CD14-positive monocyte (primary cell): ENCODE measurements at regions not wholly inside any gene's neighbourhood (a gene's known extent, or its start where the extent isn't known, plus 50 kb on each side); places are given as distances from the start of the nearest gene placed in this dataset.

Experiments used
- DNase-seq, 3 donors: peaks; one replicate each; pipeline ENCODE4 v3.0.0-alpha.2; 2011 to 2022
- H2AFZ ChIP-seq: 2 replicates; pipeline ENCODE4 v1.6.0; 2012; ENCODE audit warnings: mild to moderate bottlenecking, low read depth, low read length, inconsistent platforms; ENCODE audit not compliant: insufficient read depth, poor library complexity, severe bottlenecking
- H3K27ac ChIP-seq, 2 donors: 1 replicate in 1 of 2; 2 replicates in 1 of 2; pipeline ENCODE4 v1.5.1; 2012 to 2013; ENCODE audit warnings: low read length in 2 of 2, control low read depth in 1 of 2, inconsistent platforms in 1 of 2, low read depth in 1 of 2, mild to moderate bottlenecking in 1 of 2
- H3K27me3 ChIP-seq, 2 donors: one replicate each; pipeline versions ENCODE4 v1.6.0 to v1.6.1; 2011 to 2013; ENCODE audit warnings: low read length in 2 of 2; ENCODE audit not compliant: control insufficient read depth in 2 of 2, insufficient read depth in 2 of 2
- H3K36me3 ChIP-seq, 2 donors: replicated peaks in 1 of 2; 1 replicate in 1 of 2; 2 replicates in 1 of 2; pipeline versions ENCODE4 v1.5.1 to v1.6.1; 2012 to 2013; ENCODE audit warnings: low read length in 2 of 2, control low read depth in 1 of 2, inconsistent platforms in 1 of 2, mild to moderate bottlenecking in 1 of 2; ENCODE audit not compliant: insufficient read depth in 2 of 2, control insufficient read depth in 1 of 2
- H3K4me1 ChIP-seq, 2 donors: 1 replicate in 1 of 2; 2 replicates in 1 of 2; pipeline versions ENCODE4 v1.5.1 to v1.6.1; 2012 to 2013; ENCODE audit warnings: low read length in 2 of 2, control low read depth in 1 of 2, inconsistent platforms in 1 of 2, mild to moderate bottlenecking in 1 of 2, moderate library complexity in 1 of 2; ENCODE audit not compliant: insufficient read depth in 2 of 2, control insufficient read depth in 1 of 2
- H3K4me2 ChIP-seq: replicated peaks from 2 replicates; pipeline ENCODE3; 2012; ENCODE audit warnings: low read length, moderate library complexity, mild to moderate bottlenecking; ENCODE audit not compliant: poor library complexity, severe bottlenecking; ENCODE audit errors: extremely low read depth
- H3K4me3 ChIP-seq, 3 experiments: fragments of 200-600 bp in 1 of 3; sonication (generic) in 1 of 3; replicated peaks in 1 of 3; 1 replicate in 2 of 3; 2 replicates in 1 of 3; pipeline ENCODE4 v1.5.1; 2011 to 2013; ENCODE audit warnings: low read length in 3 of 3, mild to moderate bottlenecking in 3 of 3, control low read depth in 2 of 3, low read depth in 2 of 3, inconsistent platforms in 1 of 3, moderate library complexity in 1 of 3
- H3K79me2 ChIP-seq: 2 replicates; pipeline ENCODE4 v1.6.0; 2012; ENCODE audit warnings: mild to moderate bottlenecking, control low read depth, inconsistent platforms, low read length, moderate library complexity; ENCODE audit not compliant: insufficient read depth
- H3K9ac ChIP-seq: 2 replicates; pipeline ENCODE4 v1.6.0; 2017; ENCODE audit warnings: low read length, mild to moderate bottlenecking; ENCODE audit not compliant: insufficient read depth, poor library complexity, severe bottlenecking
- H3K9me3 ChIP-seq, 2 donors: replicated peaks in 1 of 2; 1 replicate in 1 of 2; 2 replicates in 1 of 2; pipeline versions ENCODE4 v1.5.1 to v1.6.1; 2012 to 2013; ENCODE audit warnings: low read length in 2 of 2, control low read depth in 1 of 2; ENCODE audit not compliant: control insufficient read depth in 1 of 2, insufficient read depth in 1 of 2
- H4K20me1 ChIP-seq: 2 replicates; pipeline ENCODE4 v1.6.0; 2012; ENCODE audit warnings: mild to moderate bottlenecking, low read length, control low read depth, moderate library complexity; ENCODE audit not compliant: insufficient read depth
- H3K27ac Mint-ChIP-seq, 7 donors: one replicate each; pipeline ENCODE4 v1.8.0; 2020; ENCODE audit warnings: mild to moderate bottlenecking in 7 of 7, mixed read lengths in 7 of 7, moderate library complexity in 6 of 7, inconsistent platforms in 2 of 7
- H3K27me3 Mint-ChIP-seq, 3 donors: one replicate each; pipeline ENCODE4 v1.8.0; 2021 to 2022; ENCODE audit warnings: low read depth in 3 of 3, mild to moderate bottlenecking in 3 of 3, mixed read lengths in 3 of 3, moderate library complexity in 3 of 3, inconsistent platforms in 1 of 3
- H3K36me3 Mint-ChIP-seq, 2 donors: one replicate each; pipeline ENCODE4 v1.8.0; 2020; ENCODE audit warnings: mixed read lengths in 2 of 2, inconsistent platforms in 1 of 2, mild to moderate bottlenecking in 1 of 2
- H3K4me1 Mint-ChIP-seq: one replicate; pipeline ENCODE4 v1.8.0; 2020; ENCODE audit warnings: mild to moderate bottlenecking, mixed read lengths
- H3K4me3 Mint-ChIP-seq, 2 donors: one replicate each; pipeline ENCODE4 v1.8.0; 2020; ENCODE audit warnings: mild to moderate bottlenecking in 2 of 2, mixed read lengths in 2 of 2, moderate library complexity in 1 of 2
- H3K9me3 Mint-ChIP-seq, 7 donors: one replicate each; pipeline ENCODE4 v1.8.0; 2020 to 2022; ENCODE audit warnings: mixed read lengths in 7 of 7, mild to moderate bottlenecking in 6 of 7, moderate library complexity in 6 of 7, inconsistent platforms in 2 of 7
- CTCF ChIP-seq: fragments of 200-600 bp; IDR thresholded peaks from one replicate; pipeline ENCODE4 v1.8.0; 2022; ENCODE audit warnings: antibody characterized with exemption, mild to moderate bottlenecking
- WGBS: methylation state at CpG from one replicate; pipeline ENCODE4 v1.1.5; 2013; ENCODE audit warnings: missing lambda C conversion rate; ENCODE audit not compliant: insufficient coverage; 5-methylcytosine and 5-hydroxymethylcytosine counted together
- intact Hi-C, 2 donors: fragments of 100-400 bp; cut with micrococcal nuclease; formaldehyde crosslinking; loops; one replicate each; pipeline versions ENCODE4 v1.15.0 to v1.15.1; 2023

DNA sequence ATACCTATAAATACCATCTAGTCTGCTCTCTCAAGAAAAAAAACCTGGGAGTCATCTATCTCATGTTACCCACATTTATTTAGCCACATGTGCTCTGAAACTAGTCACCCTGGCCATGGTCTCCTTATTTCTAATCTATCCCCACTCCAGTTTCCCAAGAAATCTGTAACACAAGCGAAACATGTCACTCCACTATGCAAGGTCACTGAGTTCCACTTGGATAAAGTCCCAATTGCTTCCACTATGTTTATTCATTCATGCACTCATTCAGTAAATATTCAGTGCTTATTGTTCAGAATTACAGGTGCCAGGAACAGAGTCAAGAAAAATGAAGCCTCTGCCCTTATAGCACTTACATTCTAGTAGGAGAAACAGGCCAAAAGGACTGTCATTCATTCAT is 369.4 kb upstream of the CYRIA start:
- H3K4me1 Mint-ChIP-seq = no peaks in the 10 kb centered on the region
- intact Hi-C loops = no loop called here
- Histone ChIP-seq H3K4me1 (no peaks in the 10 kb centered on the region), H3K9me3 (peaks cover 0 to 3% of the 10 kb centered on the region in 2 donors), H4K20me1 (no peaks in the 10 kb centered on the region), H3K4me2 (no peak overlapping the region), H3K4me3 (no peak overlapping the region), H3K36me3 (no peaks in the 10 kb centered on the region), H3K27me3 (no peaks in the 10 kb centered on the region), H3K27ac (no peak overlapping the region), H3K9ac (no peak overlapping the region), H2AFZ (no peak overlapping the region), H3K79me2 (no peaks in the 10 kb centered on the region)
- H3K9me3 Mint-ChIP-seq = peaks cover 0 to 4% (median 2%) of the 10 kb centered on the region in 7 donors
- no peak for DNase-seq
- TF ChIP-seq CTCF = no peak
- no peak overlapping the region for H3K4me3 Mint-ChIP-seq
- peaks cover 0 to 2% (median 1%) of the 10 kb centered on the region in 3 donors for H3K27me3 Mint-ChIP-seq
- H3K27ac Mint-ChIP-seq = no peak overlapping the region
- WGBS = 86% methylated on average over 1 of the region's 1 CpG
- H3K36me3 Mint-ChIP-seq = no peaks in the 10 kb centered on the region

DNA sequence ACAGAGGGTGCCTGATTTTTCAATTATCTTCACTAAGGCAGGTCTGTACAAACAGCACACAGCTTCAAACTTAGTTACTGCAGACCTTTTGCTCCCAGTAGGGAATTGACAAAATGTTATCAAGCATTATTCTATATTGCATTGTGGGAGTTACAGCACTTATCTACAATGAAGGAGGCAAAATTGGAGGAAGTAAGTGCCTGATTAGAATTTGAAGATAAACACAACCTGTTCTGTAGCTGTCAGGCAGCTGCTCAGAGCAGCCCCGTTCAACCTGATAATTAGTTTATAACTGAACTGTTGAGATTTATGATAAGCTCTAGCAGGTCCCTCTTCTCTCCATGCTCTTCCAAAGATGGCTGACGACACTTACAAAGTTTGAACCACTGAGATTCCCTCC is 364.4 kb upstream of the CYRIA start:
- Mint-ChIP-seq H3K4me3 (no peak overlapping the region), H3K27ac (no peak overlapping the region), H3K4me1 (no peaks in the 10 kb centered on the region), H3K27me3 (no peaks in the 10 kb centered on the region), H3K36me3 (no peaks in the 10 kb centered on the region), H3K9me3 (peaks cover 0 to 4% (median 2%) of the 10 kb centered on the region in 7 donors)
- peaks cover 0 to 3% of the 10 kb centered on the region in 2 donors for H3K9me3 ChIP-seq
- H3K79me2 ChIP-seq = no peaks in the 10 kb centered on the region
- intact Hi-C loops = no loop called here
- H3K9ac ChIP-seq = no peak overlapping the region
- WGBS = no CpG with 5 or more reads among the region's 2 CpGs
- no peak for TF ChIP-seq CTCF
- H4K20me1 ChIP-seq = no peaks in the 10 kb centered on the region
- H3K4me1 ChIP-seq = no peaks in the 10 kb centered on the region
- H3K27ac ChIP-seq = no peak overlapping the region
- no peak for DNase-seq
- H3K36me3 ChIP-seq = no peaks in the 10 kb centered on the region
- no peak overlapping the region for H3K4me3 ChIP-seq
- no peak overlapping the region for H3K4me2 ChIP-seq
- H3K27me3 ChIP-seq = no peaks in the 10 kb centered on the region
- no peak overlapping the region for H2AFZ ChIP-seq
